HepG2 (cell line): ENCODE measurements at regions not wholly inside any gene's neighbourhood (a gene's known extent, or its start where the extent isn't known, plus 50 kb on each side); places are given as distances from the start of the nearest gene placed in this dataset.

Experiments
- ATAC-seq: fragments of 200-7000 bp; cut with Tn5 transposase; 3 replicates; pipeline ENCODE4 v1.9.1; 2020; ENCODE audit warnings: mild to moderate bottlenecking, moderate library complexity
- BruUV-seq: library from RNA; stranded (reverse); fragments of 400-500 nt; replicated peaks from 2 replicates; lab custom pipeline; 2021; lab: Mats Ljungman, UMichigan
- CTCF ChIA-PET: fragments of 300-600 bp; formaldehyde crosslinking; extraction: SDS; loops from one replicate; lab custom pipeline; 2021; ENCODE audit warnings: low total read pairs, inconsistent platforms, low intra/inter-chr PET ratio; lab: Yijun Ruan, JAX
- POLR2A ChIA-PET: fragments of 350-600 bp; sonication (Branson Sonifier 250); formaldehyde crosslinking; loops from one replicate; lab custom pipeline; 2020; ENCODE audit warnings: antibody characterized with exemption, inconsistent platforms; lab: Yijun Ruan, JAX
- DNase-seq: peaks from one replicate; pipeline ENCODE4 v3.0.0-alpha.2; 2015; ENCODE audit warnings: low spot score
- FAIRE-seq: peaks from 3 replicates; lab custom pipeline; 2011; peaks lifted over from hg19 to GRCh38; lab: Jason Lieb, UNC
- H2AFZ ChIP-seq: one replicate; pipeline ENCODE4 v1.6.1; 2011; ENCODE audit warnings: low read length, inconsistent platforms
- H3K27ac ChIP-seq: fragments of 300-600 bp; 3 replicates; pipeline ENCODE4 v1.8.0; 2011; ENCODE audit warnings: mixed run types, mild to moderate bottlenecking, mixed read lengths, low read length, inconsistent platforms; ENCODE audit not compliant: insufficient read depth; ENCODE audit errors: extremely low read length
- H3K27me3 ChIP-seq, 2 experiments: fragments of 200-600 bp in 1 of 2; 2 replicates in 1 of 2; 3 replicates in 1 of 2; pipeline versions ENCODE4 v1.6.0 to v1.8.0; 2011; ENCODE audit warnings: low read length in 2 of 2, mild to moderate bottlenecking in 2 of 2, moderate library complexity in 2 of 2, inconsistent platforms in 1 of 2; ENCODE audit not compliant: insufficient read depth in 2 of 2, control insufficient read depth in 1 of 2
- H3K36me3 ChIP-seq, 2 experiments: fragments of 200-600 bp in 1 of 2; replicated peaks in 1 of 2; 2 replicates in 1 of 2; 3 replicates in 1 of 2; pipeline versions ENCODE4 v1.5.1 to v1.8.0; 2011; ENCODE audit warnings: low read length in 2 of 2, inconsistent platforms in 1 of 2; ENCODE audit not compliant: insufficient read depth in 2 of 2, control insufficient read depth in 1 of 2
- H3K4me1 ChIP-seq: 2 replicates; pipeline ENCODE4 v1.5.1; 2012; ENCODE audit warnings: low read length, inconsistent platforms; ENCODE audit not compliant: insufficient read depth
- H3K4me2 ChIP-seq: 2 replicates; pipeline ENCODE4 v1.6.0; 2011; ENCODE audit warnings: low read depth, low read length, inconsistent platforms
- H3K4me3 ChIP-seq, 3 experiments: fragments of 200-600 bp in 1 of 3; sonication (generic), shearing (Covaris generic) in 1 of 3; replicated peaks in 1 of 3; 2 replicates each; pipeline ENCODE4 v1.5.1; 2011 to 2016; ENCODE audit warnings: low read length in 3 of 3, inconsistent platforms in 2 of 3, low read depth in 2 of 3, mild to moderate bottlenecking in 2 of 3, control low read depth in 1 of 3, mixed read lengths in 1 of 3; ENCODE audit not compliant: insufficient read depth in 1 of 3
- H3K79me2 ChIP-seq: one replicate; pipeline ENCODE4 v1.6.1; 2011; ENCODE audit warnings: low read length, inconsistent platforms; ENCODE audit not compliant: insufficient read depth
- H3K9ac ChIP-seq: 2 replicates; pipeline ENCODE4 v1.6.0; 2011; ENCODE audit warnings: mild to moderate bottlenecking, low read depth, low read length, inconsistent platforms; ENCODE audit not compliant: insufficient read depth
- H3K9me3 ChIP-seq: 2 replicates; pipeline ENCODE4 v1.5.1; 2012; ENCODE audit warnings: mild to moderate bottlenecking, low read length
- H4K20me1 ChIP-seq: 2 replicates; pipeline ENCODE4 v1.6.0; 2011; ENCODE audit warnings: inconsistent platforms, mild to moderate bottlenecking, low read length, moderate library complexity; ENCODE audit not compliant: insufficient read depth
- ATM ChIP-seq: fragments of 450-650 bp; IDR thresholded peaks from 2 replicates; pipeline ENCODE4 v1.7.1; 2017; ENCODE audit warnings: mild to moderate bottlenecking, borderline replicate concordance
- CENPX ChIP-seq: sonication (generic); formaldehyde crosslinking; IDR thresholded peaks from 2 replicates; pipeline ENCODE4 v1.9.0; 2021; ENCODE audit warnings: mild to moderate bottlenecking, missing genetic modification reagents, moderate library complexity
- JDP2 ChIP-seq: sonication (generic); formaldehyde crosslinking; IDR thresholded peaks from 2 replicates; pipeline ENCODE4 v1.8.1; 2022; ENCODE audit warnings: missing genetic modification reagents, borderline replicate concordance
- POLR2AphosphoS5 ChIP-seq: IDR thresholded peaks from 2 replicates; pipeline ENCODE4 v1.6.1; 2012; ENCODE audit warnings: low read depth, low read length
- SCMH1 ChIP-seq: sonication (generic); formaldehyde crosslinking; IDR thresholded peaks from 2 replicates; pipeline ENCODE4 v1.9.0; 2021; ENCODE audit warnings: missing genetic modification reagents, mild to moderate bottlenecking, borderline replicate concordance
- SIX1 ChIP-seq: sonication (generic); formaldehyde crosslinking; IDR thresholded peaks from 2 replicates; pipeline ENCODE4 v1.4.0; 2020; ENCODE audit warnings: missing genetic modification reagents, borderline replicate concordance
- SKIL ChIP-seq: sonication (generic); formaldehyde crosslinking; IDR thresholded peaks from 2 replicates; pipeline ENCODE4 v1.8.0; 2022; ENCODE audit warnings: missing genetic modification reagents, mild to moderate bottlenecking, moderate library complexity, borderline replicate concordance
- SMARCE1 ChIP-seq: fragments of 450-650 bp; IDR thresholded peaks from 2 replicates; pipeline ENCODE4 v1.6.1; 2017; ENCODE audit warnings: borderline replicate concordance
- SOX13 ChIP-seq, 3 experiments: fragments of 450-650 bp in 1 of 3; sonication (generic) in 1 of 3; formaldehyde crosslinking in 1 of 3; IDR thresholded peaks in 2 of 3; conservative IDR thresholded peaks in 1 of 3; 2 replicates each; pipeline versions ENCODE4 v1.5.0 to v1.6.1; 2016 to 2020; ENCODE audit warnings: antibody characterized with exemption in 1 of 3, mild to moderate bottlenecking in 1 of 3, missing compliant biosample characterization in 1 of 3, missing genetic modification reagents in 1 of 3, moderate library complexity in 1 of 3
- ZFP36 ChIP-seq: fragments of 150-350 bp; IDR thresholded peaks from 2 replicates; pipeline ENCODE4 v1.6.1; 2018; ENCODE audit warnings: borderline replicate concordance, low read length, low read depth; ENCODE audit not compliant: partially characterized antibody
- ZFP91 ChIP-seq: sonication (generic); formaldehyde crosslinking; IDR thresholded peaks from 2 replicates; pipeline ENCODE4 v1.9.0; 2022; ENCODE audit warnings: missing genetic modification reagents, mild to moderate bottlenecking, borderline replicate concordance
- ZNF180 ChIP-seq: sonication (generic); formaldehyde crosslinking; IDR thresholded peaks from 2 replicates; pipeline ENCODE4 v1.4.0; 2020; ENCODE audit warnings: low read depth, missing genetic modification reagents, borderline replicate concordance
- ZNF430 ChIP-seq: sonication (generic); formaldehyde crosslinking; IDR thresholded peaks from 2 replicates; pipeline ENCODE4 v1.9.0; 2021; ENCODE audit warnings: mild to moderate bottlenecking, missing genetic modification reagents
- ZNF432 ChIP-seq: sonication (generic); formaldehyde crosslinking; IDR thresholded peaks from 2 replicates; pipeline ENCODE4 v1.5.0; 2020; ENCODE audit warnings: missing genetic modification reagents, mild to moderate bottlenecking, borderline replicate concordance
- ZNF687 ChIP-seq: sonication (generic); formaldehyde crosslinking; IDR thresholded peaks from 2 replicates; pipeline ENCODE4 v1.5.1; 2020; ENCODE audit warnings: mild to moderate bottlenecking, missing genetic modification reagents, moderate library complexity
- WGBS: methylation state at CpG from one replicate; pipeline ENCODE4 v1.1.6; 2017; ENCODE audit warnings: low lambda C conversion rate; 5-methylcytosine and 5-hydroxymethylcytosine counted together
- in situ Hi-C: cut with HindIII; loops from 2 replicates; pipeline ENCODE4 v1.10.0; 2017; ENCODE audit warnings: low pct_unique_long_range_greater_than_20kb; ENCODE audit not compliant: extremely low pct_ligation_motif_present
- intact Hi-C: fragments of 100-400 bp; cut with micrococcal nuclease; formaldehyde crosslinking; loops from one replicate; pipeline ENCODE4 v1.10.0; 2022; ENCODE audit not compliant: unreplicated experiment

- H4K20me1 ChIP-seq = no peaks in the 10 kb centered on the region
- no peak for FAIRE-seq
- no peak overlapping the region for H2AFZ ChIP-seq
- H3K9ac ChIP-seq = no peak overlapping the region
- ChIA-PET POLR2A (no interaction called here), CTCF (no interaction called here)
- no peaks in the 10 kb centered on the region for H3K9me3 ChIP-seq
- TF ChIP-seq ATM = no peak
- no peak for TF ChIP-seq ZFP36
- no peak for TF ChIP-seq ZNF687 (CRISPR knock-in tag)
- no peak for TF ChIP-seq ZFP91 (CRISPR knock-in tag)
- no peak for TF ChIP-seq POLR2AphosphoS5
- TF ChIP-seq ZNF432 = no peak
- no peak for TF ChIP-seq CENPX (CRISPR knock-in tag)
- TF ChIP-seq SOX13 (IDR thresholded peaks at IDR 0.05) = no peak
- TF ChIP-seq SOX13 (CRISPR knock-in tag; conservative IDR thresholded peaks at IDR 0.05 in 1 of 2, IDR thresholded peaks at IDR 0.05 in 1 of 2) = no peak
- TF ChIP-seq ZNF180 (CRISPR knock-in tag) = no peak
- no peak for TF ChIP-seq SCMH1 (CRISPR knock-in tag)
- TF ChIP-seq SMARCE1 = no peak
- no peak for TF ChIP-seq SKIL
- TF ChIP-seq JDP2 (CRISPR knock-in tag) = no peak
- TF ChIP-seq SIX1 (CRISPR knock-in tag) = no peak
- TF ChIP-seq ZNF430 = no peak
- H3K27me3 ChIP-seq = no peaks in the 10 kb centered on the region
- BruUV-seq = no TSS peak
- no peak for ATAC-seq
- DNase-seq = peak; percentile 0
- H3K4me3 ChIP-seq = no peak overlapping the region
- no peaks in the 10 kb centered on the region for H3K4me1 ChIP-seq
- no peaks in the 10 kb centered on the region for H3K79me2 ChIP-seq
- intact Hi-C loops = no loop called here
- in situ Hi-C loops = no loop called here
- no peak overlapping the region for H3K27ac ChIP-seq
- H3K4me2 ChIP-seq = no peak overlapping the region
- H3K36me3 ChIP-seq = no peaks in the 10 kb centered on the region
- 8% methylated on average over 2 of the region's 3 CpGs for WGBS
These were observed 353.8 kb upstream of the CASK start for GRCh38 chrX:42276982-42277690.
